Nephron (organoid): ENCODE measurements at regions not wholly inside any gene's neighbourhood (a gene's known extent, or its start where the extent isn't known, plus 50 kb on each side); places are given as distances from the start of the nearest gene placed in this dataset.

Source experiments
- H3K27ac Mint-ChIP-seq, 3 experiments: 2 replicates each; pipeline ENCODE4 v1.8.0; 2020; ENCODE audit warnings: mixed read lengths in 3 of 3, mild to moderate bottlenecking in 2 of 3, moderate library complexity in 1 of 3
- H3K27me3 Mint-ChIP-seq: 2 replicates; pipeline ENCODE4 v1.8.0; 2021; ENCODE audit warnings: low read depth, mild to moderate bottlenecking, moderate library complexity, mixed read lengths
- H3K36me3 Mint-ChIP-seq: 2 replicates; pipeline ENCODE4 v1.8.0; 2020; ENCODE audit warnings: low read depth, mixed read lengths
- H3K4me1 Mint-ChIP-seq: 2 replicates; pipeline ENCODE4 v1.8.0; 2020; ENCODE audit warnings: mixed read lengths
- H3K4me3 Mint-ChIP-seq, 3 experiments: 2 replicates each; pipeline ENCODE4 v1.8.0; 2020; ENCODE audit warnings: mild to moderate bottlenecking in 3 of 3, mixed read lengths in 3 of 3, moderate library complexity in 2 of 3
- H3K9me3 Mint-ChIP-seq: 2 replicates; pipeline ENCODE4 v1.8.0; 2020; ENCODE audit warnings: mixed read lengths
- TF ChIP-seq, protein P1 (sequence below), 3 experiments: fragments of 200-600 bp; sonication (generic); IDR thresholded peaks; one replicate each; pipeline ENCODE4 v1.5.0; 2021; ENCODE audit warnings: antibody characterized with exemption in 3 of 3; ENCODE audit not compliant: unreplicated experiment in 3 of 3

GRCh38 chr12:24750263-24750662 lies 198.6 kb downstream of the BCAT1 start:
- Mint-ChIP-seq H3K4me3 (no peak overlapping the region), H3K27me3 (no peaks in the 10 kb centered on the region), H3K9me3 (no peaks in the 10 kb centered on the region), H3K36me3 (no peaks in the 10 kb centered on the region), H3K4me1 (peaks cover 30% of the 10 kb centered on the region), H3K27ac (peak overlapping the region in 1 of 3 experiments; percentile 18)
- TF ChIP-seq, protein P1, sequence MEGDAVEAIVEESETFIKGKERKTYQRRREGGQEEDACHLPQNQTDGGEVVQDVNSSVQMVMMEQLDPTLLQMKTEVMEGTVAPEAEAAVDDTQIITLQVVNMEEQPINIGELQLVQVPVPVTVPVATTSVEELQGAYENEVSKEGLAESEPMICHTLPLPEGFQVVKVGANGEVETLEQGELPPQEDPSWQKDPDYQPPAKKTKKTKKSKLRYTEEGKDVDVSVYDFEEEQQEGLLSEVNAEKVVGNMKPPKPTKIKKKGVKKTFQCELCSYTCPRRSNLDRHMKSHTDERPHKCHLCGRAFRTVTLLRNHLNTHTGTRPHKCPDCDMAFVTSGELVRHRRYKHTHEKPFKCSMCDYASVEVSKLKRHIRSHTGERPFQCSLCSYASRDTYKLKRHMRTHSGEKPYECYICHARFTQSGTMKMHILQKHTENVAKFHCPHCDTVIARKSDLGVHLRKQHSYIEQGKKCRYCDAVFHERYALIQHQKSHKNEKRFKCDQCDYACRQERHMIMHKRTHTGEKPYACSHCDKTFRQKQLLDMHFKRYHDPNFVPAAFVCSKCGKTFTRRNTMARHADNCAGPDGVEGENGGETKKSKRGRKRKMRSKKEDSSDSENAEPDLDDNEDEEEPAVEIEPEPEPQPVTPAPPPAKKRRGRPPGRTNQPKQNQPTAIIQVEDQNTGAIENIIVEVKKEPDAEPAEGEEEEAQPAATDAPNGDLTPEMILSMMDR (IDR thresholded peaks at IDR 0.05; ENCODE audit: unreplicated experiment in 3 of 3): no peak

DNA sequence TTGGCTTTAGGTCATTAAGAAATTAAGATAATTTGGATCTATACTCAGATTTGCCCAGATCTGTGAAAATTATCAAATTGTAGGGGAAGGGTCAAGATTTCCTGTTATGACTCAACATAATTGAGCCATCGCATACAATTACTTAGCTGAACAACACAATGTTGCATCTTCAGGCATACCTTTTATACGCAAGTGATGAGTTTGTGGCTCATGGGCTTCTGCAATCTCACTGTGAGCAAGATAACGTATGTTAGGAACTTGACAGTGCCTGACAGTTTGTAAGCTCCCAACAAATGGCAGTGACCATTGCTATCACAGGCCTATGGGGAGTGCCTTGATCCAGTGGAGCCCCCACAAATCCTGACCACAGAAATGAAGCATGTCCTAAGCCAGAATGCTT lies 199.7 kb downstream of the BCAT1 start:
- Mint-ChIP-seq H3K36me3 (no peaks in the 10 kb centered on the region), H3K4me1 (peaks cover 38% of the 10 kb centered on the region)
- TF ChIP-seq, protein P1 (IDR thresholded peaks at IDR 0.05; ENCODE audit: unreplicated experiment in 3 of 3): no peak

GRCh38 chr12:24748326-24748725 lies 200.6 kb downstream of the BCAT1 start:
- Mint-ChIP-seq H3K9me3 (no peaks in the 10 kb centered on the region), H3K27ac (peak overlapping the region; percentile 44 to 49 (median 48)), H3K4me3 (no peak overlapping the region), H3K27me3 (no peaks in the 10 kb centered on the region), H3K4me1 (peaks cover 43% of the 10 kb centered on the region), H3K36me3 (no peaks in the 10 kb centered on the region)
- TF ChIP-seq, protein P1 (IDR thresholded peaks at IDR 0.05; ENCODE audit: unreplicated experiment in 3 of 3): no peak

More for the DNA sequence above, 199.7 kb downstream of the BCAT1 start:
- no peak overlapping the region for H3K27ac Mint-ChIP-seq
- H3K27me3 Mint-ChIP-seq: no peaks in the 10 kb centered on the region
- H3K9me3 Mint-ChIP-seq: no peaks in the 10 kb centered on the region
- no peak overlapping the region for H3K4me3 Mint-ChIP-seq

DNA sequence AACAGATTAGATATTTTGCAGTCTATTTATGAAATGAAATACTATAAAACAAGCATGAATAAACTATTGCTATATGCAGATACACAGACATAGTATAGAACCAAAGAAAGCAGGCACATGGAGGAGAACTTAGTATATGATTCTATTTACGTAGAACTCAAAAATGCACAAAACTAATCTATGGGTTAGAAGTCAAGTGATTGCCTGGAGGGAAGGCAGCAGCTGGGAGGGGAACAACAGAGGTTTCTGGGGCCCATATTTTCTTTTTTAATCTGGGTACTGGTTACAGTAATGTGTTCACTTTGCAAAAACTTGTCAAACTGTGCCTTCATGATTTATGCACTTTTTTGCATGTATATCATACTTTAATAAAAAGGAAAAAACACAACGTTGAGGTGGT lies 202.0 kb downstream of the BCAT1 start:
- Mint-ChIP-seq H3K27ac (peak overlapping the region; percentile 73 to 88 (median 80)), H3K9me3 (no peaks in the 10 kb centered on the region), H3K27me3 (no peaks in the 10 kb centered on the region), H3K4me3 (no peak overlapping the region), H3K36me3 (no peaks in the 10 kb centered on the region), H3K4me1 (peaks cover 36% of the 10 kb centered on the region)
- TF ChIP-seq, protein P1 (IDR thresholded peaks at IDR 0.05; ENCODE audit: unreplicated experiment in 3 of 3): no peak

GRCh38 chr12:24746006-24746671 lies 202.8 kb downstream of the BCAT1 start:
- H3K36me3 Mint-ChIP-seq: no peaks in the 10 kb centered on the region
- TF ChIP-seq, protein P1 (IDR thresholded peaks at IDR 0.05; ENCODE audit: unreplicated experiment in 3 of 3): no peak
- no peak overlapping the region for H3K4me3 Mint-ChIP-seq
- H3K4me1 Mint-ChIP-seq: peaks cover 36% of the 10 kb centered on the region
- no peaks in the 10 kb centered on the region for H3K27me3 Mint-ChIP-seq
- no peaks in the 10 kb centered on the region for H3K9me3 Mint-ChIP-seq
- H3K27ac Mint-ChIP-seq: peak overlapping the region; percentile 73 to 88 (median 80)
